ENCODE measurements at regions not wholly inside any gene's neighbourhood (a gene's known extent, or its start where the extent isn't known, plus 50 kb on each side); places are given as distances from the start of the nearest gene placed in this dataset.

DNA sequence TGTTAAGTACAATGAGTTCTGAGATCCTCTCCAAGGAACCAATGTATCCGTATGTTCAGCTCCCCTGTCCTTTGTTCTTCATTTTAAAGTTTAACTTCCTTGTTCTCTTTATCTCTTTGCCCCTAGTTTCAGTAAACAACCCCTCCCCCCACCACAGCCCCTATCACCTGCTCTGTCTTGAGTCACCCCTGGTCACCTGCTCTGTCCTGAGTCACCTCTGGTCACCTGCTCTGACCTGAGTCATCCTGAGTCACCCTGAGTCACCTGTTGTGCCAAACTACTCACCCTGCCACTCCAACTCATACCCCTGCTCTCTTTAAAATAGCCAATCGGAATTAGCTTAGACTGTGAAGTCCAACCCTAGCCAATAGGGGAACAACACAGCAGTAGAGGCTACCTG lies 288.7 kb upstream of the CDYL start:
- no peaks in the 10 kb centered on the region for H3K36me3 ChIP-seq (ENCODE audit: insufficient read depth, low read length)
- no peaks in the 10 kb centered on the region for H4K20me1 ChIP-seq (ENCODE audit: insufficient read depth, low read length)
- no peak overlapping the region for H3K27ac ChIP-seq (ENCODE audit: low read depth, low read length)
- TF ChIP-seq, protein P1, sequence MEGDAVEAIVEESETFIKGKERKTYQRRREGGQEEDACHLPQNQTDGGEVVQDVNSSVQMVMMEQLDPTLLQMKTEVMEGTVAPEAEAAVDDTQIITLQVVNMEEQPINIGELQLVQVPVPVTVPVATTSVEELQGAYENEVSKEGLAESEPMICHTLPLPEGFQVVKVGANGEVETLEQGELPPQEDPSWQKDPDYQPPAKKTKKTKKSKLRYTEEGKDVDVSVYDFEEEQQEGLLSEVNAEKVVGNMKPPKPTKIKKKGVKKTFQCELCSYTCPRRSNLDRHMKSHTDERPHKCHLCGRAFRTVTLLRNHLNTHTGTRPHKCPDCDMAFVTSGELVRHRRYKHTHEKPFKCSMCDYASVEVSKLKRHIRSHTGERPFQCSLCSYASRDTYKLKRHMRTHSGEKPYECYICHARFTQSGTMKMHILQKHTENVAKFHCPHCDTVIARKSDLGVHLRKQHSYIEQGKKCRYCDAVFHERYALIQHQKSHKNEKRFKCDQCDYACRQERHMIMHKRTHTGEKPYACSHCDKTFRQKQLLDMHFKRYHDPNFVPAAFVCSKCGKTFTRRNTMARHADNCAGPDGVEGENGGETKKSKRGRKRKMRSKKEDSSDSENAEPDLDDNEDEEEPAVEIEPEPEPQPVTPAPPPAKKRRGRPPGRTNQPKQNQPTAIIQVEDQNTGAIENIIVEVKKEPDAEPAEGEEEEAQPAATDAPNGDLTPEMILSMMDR (IDR thresholded peaks at IDR 0.05; ENCODE audit: extremely low read depth, low read depth, low read length), result no peak
- DNase-seq (ENCODE audit: insufficient read length, low spot score, missing footprints), result no peak
- no peak overlapping the region for H3K4me2 ChIP-seq (ENCODE audit: insufficient read depth, low read length)
- H3K27me3 ChIP-seq (ENCODE audit: insufficient read depth, low read length), result peaks cover 2% of the 10 kb centered on the region
- H3K9me3 ChIP-seq (ENCODE audit: low read depth, low read length), result peaks cover 4% of the 10 kb centered on the region
- H2AFZ ChIP-seq (ENCODE audit: low read length), result no peak overlapping the region
- no peaks in the 10 kb centered on the region for H3K4me1 ChIP-seq (ENCODE audit: insufficient read depth, low read length)
- no peaks in the 10 kb centered on the region for H3K79me2 ChIP-seq (ENCODE audit: insufficient read depth, low read length)
- no peak overlapping the region for H3K4me3 ChIP-seq (ENCODE audit: insufficient read depth, low read length)

DNA sequence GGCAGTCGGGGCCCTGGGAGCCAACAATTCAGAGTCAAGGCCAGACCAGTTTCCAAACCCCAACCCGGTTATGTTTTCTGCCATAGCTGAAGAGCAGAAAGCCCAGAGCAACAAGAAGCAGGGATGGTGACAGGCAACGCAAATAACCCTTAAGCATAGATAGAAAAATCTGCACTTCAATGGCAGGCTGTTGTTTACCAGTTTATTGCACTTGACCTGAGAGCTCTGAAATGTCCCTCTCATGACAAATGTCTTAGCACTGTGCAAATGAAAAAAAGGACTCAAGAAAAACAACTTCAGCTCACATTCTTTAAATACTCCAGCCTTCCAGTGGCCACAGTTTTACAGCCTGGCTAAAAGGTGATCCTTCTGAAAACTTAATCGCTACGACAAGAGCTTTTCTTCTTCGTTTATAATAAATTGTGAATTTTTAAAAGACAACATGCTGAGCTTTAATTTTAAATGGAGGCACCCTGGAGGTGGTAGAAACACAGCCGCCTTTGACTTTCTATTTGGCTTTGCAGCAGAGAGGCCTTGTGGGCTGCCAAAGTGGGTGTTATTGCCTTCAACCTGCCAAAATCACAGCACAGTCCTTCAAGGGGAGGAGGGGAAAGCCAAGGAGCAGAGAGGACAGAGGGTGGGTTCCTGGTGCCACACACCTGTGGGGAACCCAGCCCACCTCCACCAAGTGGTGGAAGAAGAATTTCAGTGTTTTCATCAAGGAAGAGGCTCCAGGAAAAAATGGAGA lies 289.5 kb upstream of the CDYL start:
- H2AFZ ChIP-seq (ENCODE audit: low read length), result no peak overlapping the region
- DNase-seq (ENCODE audit: insufficient read length, low spot score, missing footprints), result no peak
- H4K20me1 ChIP-seq (ENCODE audit: insufficient read depth, low read length), result no peaks in the 10 kb centered on the region
- H3K36me3 ChIP-seq (ENCODE audit: insufficient read depth, low read length), result no peaks in the 10 kb centered on the region
- no peaks in the 10 kb centered on the region for H3K79me2 ChIP-seq (ENCODE audit: insufficient read depth, low read length)
- peaks cover 4% of the 10 kb centered on the region for H3K9me3 ChIP-seq (ENCODE audit: low read depth, low read length)
- H3K4me1 ChIP-seq (ENCODE audit: insufficient read depth, low read length), result no peaks in the 10 kb centered on the region
- H3K4me3 ChIP-seq (ENCODE audit: insufficient read depth, low read length), result no peak overlapping the region
- TF ChIP-seq, protein P1 (IDR thresholded peaks at IDR 0.05; ENCODE audit: extremely low read depth, low read depth, low read length), result no peak
- H3K27me3 ChIP-seq (ENCODE audit: insufficient read depth, low read length), result peaks cover 2% of the 10 kb centered on the region
- H3K4me2 ChIP-seq (ENCODE audit: insufficient read depth, low read length), result no peak overlapping the region
- no peak overlapping the region for H3K27ac ChIP-seq (ENCODE audit: low read depth, low read length)

GRCh38 chr6:4485735-4486134 lies 290.5 kb upstream of the CDYL start:
- peaks cover 4% of the 10 kb centered on the region for H3K9me3 ChIP-seq (ENCODE audit: low read depth, low read length)
- H3K4me3 ChIP-seq (ENCODE audit: insufficient read depth, low read length), result no peak overlapping the region
- no peak for DNase-seq (ENCODE audit: insufficient read length, low spot score, missing footprints)
- TF ChIP-seq, protein P1 (IDR thresholded peaks at IDR 0.05; ENCODE audit: extremely low read depth, low read depth, low read length), result no peak
- no peaks in the 10 kb centered on the region for H3K36me3 ChIP-seq (ENCODE audit: insufficient read depth, low read length)
- no peaks in the 10 kb centered on the region for H3K4me1 ChIP-seq (ENCODE audit: insufficient read depth, low read length)
- H3K79me2 ChIP-seq (ENCODE audit: insufficient read depth, low read length), result no peaks in the 10 kb centered on the region
- no peaks in the 10 kb centered on the region for H4K20me1 ChIP-seq (ENCODE audit: insufficient read depth, low read length)
- peaks cover 2% of the 10 kb centered on the region for H3K27me3 ChIP-seq (ENCODE audit: insufficient read depth, low read length)
- H3K4me2 ChIP-seq (ENCODE audit: insufficient read depth, low read length), result no peak overlapping the region
- H3K27ac ChIP-seq (ENCODE audit: low read depth, low read length), result no peak overlapping the region
- no peak overlapping the region for H2AFZ ChIP-seq (ENCODE audit: low read length)

- TF ChIP-seq, protein P1 (IDR thresholded peaks at IDR 0.05; ENCODE audit: extremely low read depth, low read depth, low read length), result no peak
- no peak for DNase-seq (ENCODE audit: insufficient read length, low spot score, missing footprints)
- H4K20me1 ChIP-seq (ENCODE audit: insufficient read depth, low read length), result no peaks in the 10 kb centered on the region
- no peak overlapping the region for H3K4me3 ChIP-seq (ENCODE audit: insufficient read depth, low read length)
- H3K79me2 ChIP-seq (ENCODE audit: insufficient read depth, low read length), result no peaks in the 10 kb centered on the region
- H3K9me3 ChIP-seq (ENCODE audit: low read depth, low read length), result no peaks in the 10 kb centered on the region
- H3K4me1 ChIP-seq (ENCODE audit: insufficient read depth, low read length), result no peaks in the 10 kb centered on the region
- no peak overlapping the region for H3K4me2 ChIP-seq (ENCODE audit: insufficient read depth, low read length)
- no peak overlapping the region for H3K27ac ChIP-seq (ENCODE audit: low read depth, low read length)
- peaks cover 2% of the 10 kb centered on the region for H3K27me3 ChIP-seq (ENCODE audit: insufficient read depth, low read length)
- H2AFZ ChIP-seq (ENCODE audit: low read length), result no peak overlapping the region
- no peaks in the 10 kb centered on the region for H3K36me3 ChIP-seq (ENCODE audit: insufficient read depth, low read length)
Measured at GRCh38 chr6:4482461-4482860, 293.7 kb upstream of the CDYL start.
